AG04449 (cell line): ENCODE measurements at regions not wholly inside any gene's neighbourhood (a gene's known extent, or its start where the extent isn't known, plus 50 kb on each side); places are given as distances from the start of the nearest gene placed in this dataset.
"Not testable (repeated sequence)": the region's sequence is repeated elsewhere in the genome, so short reads cannot be mapped to it uniquely, and the experiment has no call there.

Experiments used
- CTCF ChIA-PET: fragments of 350-600 bp; formaldehyde crosslinking; extraction: SDS; loops from one replicate; lab custom pipeline; 2021; ENCODE audit warnings: antibody characterized with exemption; lab: Yijun Ruan, JAX
- POLR2A ChIA-PET: fragments of 400-600, 350-600 bp; formaldehyde crosslinking; extraction: SDS; loops from one replicate; lab custom pipeline; 2020; ENCODE audit warnings: antibody characterized with exemption, inconsistent platforms; lab: Yijun Ruan, JAX
- DNase-seq: peaks from one replicate; pipeline ENCODE4 v3.0.0-alpha.2; 2010; ENCODE audit warnings: low read depth, low spot score
- H3K4me3 ChIP-seq: 2 replicates; pipeline ENCODE4 v1.5.1; 2011; ENCODE audit warnings: low read depth, mild to moderate bottlenecking, control low read depth, low read length
- CTCF ChIP-seq: IDR thresholded peaks from one replicate; pipeline ENCODE4 v1.5.1; 2011; ENCODE audit warnings: mild to moderate bottlenecking, moderate library complexity, low read length, control low read depth, inconsistent platforms; ENCODE audit not compliant: insufficient read depth; ENCODE audit errors: missing control alignments

GRCh38 chr15:20369500-20369899 is 172.1 kb downstream of the GOLGA6L6 start:
- H3K4me3 ChIP-seq: no peak overlapping the region
- POLR2A ChIA-PET: no interaction called here
- no peak for TF ChIP-seq CTCF
- CTCF ChIA-PET: no interaction called here
- DNase-seq: no peak

GRCh38 chr15:20368974-20369373 is 172.6 kb downstream of the GOLGA6L6 start:
- POLR2A ChIA-PET: no interaction called here
- CTCF ChIA-PET: no interaction called here
- H3K4me3 ChIP-seq: no peak overlapping the region
- TF ChIP-seq CTCF: no peak
- no peak for DNase-seq

- DNase-seq: no peak
- TF ChIP-seq CTCF: no peak
- no peak overlapping the region for H3K4me3 ChIP-seq
- ChIA-PET CTCF (no interaction called here), POLR2A (no interaction called here)
Observed at GRCh38 chr15:20367093-20367492, 174.5 kb downstream of the GOLGA6L6 start.

GRCh38 chr15:20363591-20363990 is 178.0 kb downstream of the GOLGA6L6 start:
- DNase-seq, POLR2A ChIA-PET, CTCF ChIA-PET, H3K4me3 ChIP-seq: not testable (repeated sequence)

- CTCF ChIA-PET: no interaction called here
Observed at GRCh38 chr15:20361091-20361490, 180.5 kb downstream of the GOLGA6L6 start.

GRCh38 chr15:20358779-20359414 is 182.7 kb downstream of the GOLGA6L6 start:
- H3K4me3 ChIP-seq: no peak overlapping the region
- ChIA-PET POLR2A (no interaction called here), CTCF (no interaction called here)
- no peak for TF ChIP-seq CTCF
- no peak for DNase-seq

More at GRCh38 chr15:20361091-20361490, 180.5 kb downstream of the GOLGA6L6 start:
- POLR2A ChIA-PET: no interaction called here
- DNase-seq: no peak
- no peak for TF ChIP-seq CTCF
- no peak overlapping the region for H3K4me3 ChIP-seq
